ENCODE measurements at regions not wholly inside any gene's neighbourhood (a gene's known extent, or its start where the extent isn't known, plus 50 kb on each side); places are given as distances from the start of the nearest gene placed in this dataset.

DNA sequence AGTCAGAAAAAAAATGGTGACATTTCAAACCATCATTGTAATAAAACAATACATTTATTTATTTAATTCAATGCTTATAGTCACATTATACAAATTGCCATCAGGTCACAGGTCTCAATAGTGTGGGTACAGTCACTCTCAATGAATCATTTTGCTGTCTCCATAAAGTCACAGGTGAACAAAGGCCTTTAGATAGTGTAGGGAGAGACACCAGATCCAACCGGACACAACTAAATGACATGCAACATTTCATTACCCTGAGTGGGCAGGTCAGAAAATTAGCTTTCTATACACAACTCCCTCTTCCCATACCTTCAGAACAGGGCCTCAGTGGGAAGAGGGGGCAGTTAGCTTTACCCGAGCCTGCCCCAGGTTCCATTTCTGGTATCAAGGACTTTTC lies 63.2 kb downstream of the STYXL2 start:
- H3K9me3 ChIP-seq = no peaks in the 10 kb centered on the region
- POLR2A ChIA-PET = no interaction called here
- no peaks in the 10 kb centered on the region for H4K20me1 ChIP-seq (ENCODE audit: insufficient read depth)
- H3K36me3 ChIP-seq (replicated peaks in 1 of 2; ENCODE audit: control insufficient read depth in 1 of 2, insufficient read depth in 2 of 2, low read length in 1 of 2) = no peaks in the 10 kb centered on the region
- CTCF ChIA-PET = no interaction called here
- H3K27me3 ChIP-seq (ENCODE audit: insufficient read depth) = no peaks in the 10 kb centered on the region
- no peaks in the 10 kb centered on the region for H3K79me2 ChIP-seq (ENCODE audit: insufficient read depth)
- H3K9ac ChIP-seq = no peak overlapping the region
- H3K9me2 ChIP-seq = no peaks in the 10 kb centered on the region
- no peak overlapping the region for H3K4me2 ChIP-seq
- 68% methylated on average over 2 of the region's 2 CpGs for WGBS (ENCODE audit: low lambda C conversion rate)
- no peak overlapping the region for H3K27ac ChIP-seq (ENCODE audit: low read depth in 2 of 2, low read length in 1 of 2)
- H2AFZ ChIP-seq (ENCODE audit: low read depth) = no peak overlapping the region
- no peak for DNase-seq
- TF ChIP-seq TCF12 (IDR thresholded peaks at IDR 0.05) = no peak
- TF ChIP-seq EZH2phosphoT487 (IDR thresholded peaks at IDR 0.05; ENCODE audit: borderline replicate concordance, low read depth) = no peak
- TF ChIP-seq FOXM1 (IDR thresholded peaks at IDR 0.05; ENCODE audit: low read depth) = no peak
- TF ChIP-seq, protein P1, sequence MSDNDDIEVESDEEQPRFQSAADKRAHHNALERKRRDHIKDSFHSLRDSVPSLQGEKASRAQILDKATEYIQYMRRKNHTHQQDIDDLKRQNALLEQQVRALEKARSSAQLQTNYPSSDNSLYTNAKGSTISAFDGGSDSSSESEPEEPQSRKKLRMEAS (IDR thresholded peaks at IDR 0.05; ENCODE audit: low read depth) = no peak
- no peak for TF ChIP-seq ELF1 (IDR thresholded peaks at IDR 0.05)
- no peak overlapping the region for H3K4me3 ChIP-seq (ENCODE audit: low read depth in 2 of 2, low read length in 1 of 2)
- H3F3A ChIP-seq (replicated peaks; ENCODE audit: insufficient read depth) = no peaks in the 10 kb centered on the region
- H3K4me1 ChIP-seq (ENCODE audit: control insufficient read depth in 1 of 2, insufficient read depth in 2 of 2, low read depth in 1 of 2, low read length in 1 of 2) = no peaks in the 10 kb centered on the region

GRCh38 chr1:167158111-167158812 lies 62.4 kb upstream of the POU2F1 start:
- 48% methylated on average over 6 of the region's 6 CpGs for WGBS (ENCODE audit: low lambda C conversion rate)
- H3K9me3 ChIP-seq = no peaks in the 10 kb centered on the region
- ChIA-PET CTCF (no interaction called here), POLR2A (no interaction called here)
- no peak overlapping the region for H3K4me2 ChIP-seq
- H3K27ac ChIP-seq (ENCODE audit: low read depth in 2 of 2, low read length in 1 of 2) = no peak overlapping the region
- no peak overlapping the region for H2AFZ ChIP-seq (ENCODE audit: low read depth)
- H3K79me2 ChIP-seq (ENCODE audit: insufficient read depth) = no peaks in the 10 kb centered on the region
- no peaks in the 10 kb centered on the region for H3K27me3 ChIP-seq (ENCODE audit: insufficient read depth)
- H3F3A ChIP-seq (replicated peaks; ENCODE audit: insufficient read depth) = no peaks in the 10 kb centered on the region
- TF ChIP-seq TCF12 (IDR thresholded peaks at IDR 0.05) (no peak), MXI1 (IDR thresholded peaks at IDR 0.05; ENCODE audit: low read depth, low read length) (no peak), ELF1 (IDR thresholded peaks at IDR 0.05) (no peak), CTCF (IDR thresholded peaks at IDR 0.05) (no peak), YY1 (IDR thresholded peaks at IDR 0.05; ENCODE audit: low read depth) (no peak), FOXM1 (IDR thresholded peaks at IDR 0.05; ENCODE audit: low read depth) (no peak), NFIC (IDR thresholded peaks at IDR 0.05; ENCODE audit: borderline replicate concordance) (no peak), JUND (IDR thresholded peaks at IDR 0.05) (no peak), CHD2 (IDR thresholded peaks at IDR 0.05; ENCODE audit: low read length, partially characterized antibody) (no peak), POLR2AphosphoS5 (IDR thresholded peaks at IDR 0.05; ENCODE audit: low read depth, low read length) (no peak), GATA2 (CRISPR knock-in tag; IDR thresholded peaks at IDR 0.05) (no peak), EZH2phosphoT487 (IDR thresholded peaks at IDR 0.05; ENCODE audit: borderline replicate concordance, low read depth) (no peak), PBX3 (IDR thresholded peaks at IDR 0.05) (no peak), NRF1 (IDR thresholded peaks at IDR 0.05; ENCODE audit: low read depth, low read length) (no peak), TAF1 (IDR thresholded peaks at IDR 0.05; ENCODE audit: borderline replicate concordance, low read depth, low read length) (no peak), RCOR1 (IDR thresholded peaks at IDR 0.05; ENCODE audit: low read length) (no peak), MEF2A (IDR thresholded peaks at IDR 0.05; ENCODE audit: borderline replicate concordance, low read depth) (no peak), SMC3 (IDR thresholded peaks at IDR 0.05; ENCODE audit: low read depth, low read length) (no peak)
- TF ChIP-seq, protein P2, sequence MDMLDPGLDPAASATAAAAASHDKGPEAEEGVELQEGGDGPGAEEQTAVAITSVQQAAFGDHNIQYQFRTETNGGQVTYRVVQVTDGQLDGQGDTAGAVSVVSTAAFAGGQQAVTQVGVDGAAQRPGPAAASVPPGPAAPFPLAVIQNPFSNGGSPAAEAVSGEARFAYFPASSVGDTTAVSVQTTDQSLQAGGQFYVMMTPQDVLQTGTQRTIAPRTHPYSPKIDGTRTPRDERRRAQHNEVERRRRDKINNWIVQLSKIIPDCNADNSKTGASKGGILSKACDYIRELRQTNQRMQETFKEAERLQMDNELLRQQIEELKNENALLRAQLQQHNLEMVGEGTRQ (IDR thresholded peaks at IDR 0.05; ENCODE audit: borderline replicate concordance, low read depth, low read length) = no peak
- TF ChIP-seq, protein P3, sequence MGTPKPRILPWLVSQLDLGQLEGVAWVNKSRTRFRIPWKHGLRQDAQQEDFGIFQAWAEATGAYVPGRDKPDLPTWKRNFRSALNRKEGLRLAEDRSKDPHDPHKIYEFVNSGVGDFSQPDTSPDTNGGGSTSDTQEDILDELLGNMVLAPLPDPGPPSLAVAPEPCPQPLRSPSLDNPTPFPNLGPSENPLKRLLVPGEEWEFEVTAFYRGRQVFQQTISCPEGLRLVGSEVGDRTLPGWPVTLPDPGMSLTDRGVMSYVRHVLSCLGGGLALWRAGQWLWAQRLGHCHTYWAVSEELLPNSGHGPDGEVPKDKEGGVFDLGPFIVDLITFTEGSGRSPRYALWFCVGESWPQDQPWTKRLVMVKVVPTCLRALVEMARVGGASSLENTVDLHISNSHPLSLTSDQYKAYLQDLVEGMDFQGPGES (IDR thresholded peaks at IDR 0.05; ENCODE audit: low read depth, low read length) = no peak
- no peak overlapping the region for H3K4me3 ChIP-seq (ENCODE audit: low read depth in 2 of 2, low read length in 1 of 2)
- no peaks in the 10 kb centered on the region for H3K9me2 ChIP-seq
- no peak for DNase-seq
- no peaks in the 10 kb centered on the region for H3K36me3 ChIP-seq (replicated peaks in 1 of 2; ENCODE audit: control insufficient read depth in 1 of 2, insufficient read depth in 2 of 2, low read length in 1 of 2)
- H3K4me1 ChIP-seq (ENCODE audit: control insufficient read depth in 1 of 2, insufficient read depth in 2 of 2, low read depth in 1 of 2, low read length in 1 of 2) = peaks cover 0 to 2% of the 10 kb centered on the region in 2 experiments; a peak in 1 of 4 replicates
- H3K9ac ChIP-seq = no peak overlapping the region
- H4K20me1 ChIP-seq (ENCODE audit: insufficient read depth) = no peaks in the 10 kb centered on the region

Data from SK-N-SH (cell line).